Panc1 (cell line): ENCODE measurements at regions not wholly inside any gene's neighbourhood (a gene's known extent, or its start where the extent isn't known, plus 50 kb on each side); places are given as distances from the start of the nearest gene placed in this dataset.

Source experiments
- ATAC-seq: fragments of 200-7000 bp; cut with Tn5 transposase; 2 replicates; pipeline ENCODE4 v1.9.1; 2020; ENCODE audit warnings: mild to moderate bottlenecking, moderate library complexity
- BruUV-seq: library from RNA; stranded (reverse); fragments of 400-500 nt; replicated peaks from 2 replicates; lab custom pipeline; 2021; lab: Mats Ljungman, UMichigan
- CTCF ChIA-PET: fragments of 300-600 bp; sonication (Branson Sonifier 250); formaldehyde crosslinking; loops from one replicate; lab custom pipeline; 2022; ENCODE audit warnings: antibody characterized with exemption; lab: Charles Lee
- POLR2A ChIA-PET: fragments of 300-600 bp; sonication (Branson Sonifier 250); formaldehyde crosslinking; loops from one replicate; lab custom pipeline; 2022; ENCODE audit warnings: antibody characterized with exemption; lab: Charles Lee
- DNase-seq: peaks from one replicate; pipeline ENCODE4 v3.0.0-alpha.2; 2010; ENCODE audit warnings: low read depth, low spot score
- H3K27ac ChIP-seq: 2 replicates; pipeline ENCODE4 v1.5.1; 2011; ENCODE audit warnings: mild to moderate bottlenecking, low read length, inconsistent platforms
- H3K27me3 ChIP-seq: fragments of 200-500 bp; sonication (Bioruptor generic); 2 replicates; pipeline ENCODE4 v1.6.0; 2014; ENCODE audit warnings: low read length, inconsistent platforms; ENCODE audit not compliant: control insufficient read depth, insufficient read depth
- H3K36me3 ChIP-seq: fragments of 200-500 bp; sonication (Bioruptor generic); 2 replicates; pipeline ENCODE4 v1.5.1; 2014; ENCODE audit warnings: inconsistent platforms, mild to moderate bottlenecking, low read length, moderate library complexity; ENCODE audit not compliant: control insufficient read depth, insufficient read depth
- H3K4me1 ChIP-seq: 2 replicates; pipeline ENCODE4 v1.5.1; 2011; ENCODE audit warnings: inconsistent platforms, mild to moderate bottlenecking, low read length, moderate library complexity; ENCODE audit not compliant: control insufficient read depth, insufficient read depth
- H3K4me3 ChIP-seq, 2 experiments: 2 replicates each; pipeline ENCODE4 v1.5.1; 2011 to 2012; ENCODE audit warnings: low read depth in 2 of 2, low read length in 2 of 2, mild to moderate bottlenecking in 2 of 2, inconsistent platforms in 1 of 2, moderate library complexity in 1 of 2
- H3K9me3 ChIP-seq: fragments of 200-500 bp; sonication (Bioruptor generic); 2 replicates; pipeline ENCODE4 v1.5.1; 2014; ENCODE audit warnings: low read depth, mild to moderate bottlenecking, inconsistent platforms, low read length, moderate library complexity; ENCODE audit not compliant: control insufficient read depth, insufficient read depth
- POLR2AphosphoS5 ChIP-seq: IDR thresholded peaks from 2 replicates; pipeline ENCODE4 v1.6.1; 2012; ENCODE audit warnings: mild to moderate bottlenecking, low read depth, low read length, moderate library complexity
- SIN3A ChIP-seq: IDR thresholded peaks from 2 replicates; pipeline ENCODE4 v1.6.1; 2012; ENCODE audit warnings: low read depth, mild to moderate bottlenecking, low read length, moderate library complexity, borderline replicate concordance; ENCODE audit not compliant: insufficient read depth
- TCF7L2 ChIP-seq: IDR thresholded peaks from 2 replicates; pipeline ENCODE4 v1.6.1; 2011; ENCODE audit warnings: mild to moderate bottlenecking, low read depth, low read length, inconsistent platforms
- in situ Hi-C: cut with HindIII; loops from 2 replicates; pipeline ENCODE4 v1.10.0; 2016; ENCODE audit warnings: low sequenced_read_pairs, low pct_unique_long_range_greater_than_20kb
- intact Hi-C: fragments of 100-400 bp; cut with micrococcal nuclease; formaldehyde crosslinking; loops from one replicate; pipeline ENCODE4 v1.10.0; 2022; ENCODE audit not compliant: unreplicated experiment
- TF ChIP-seq, protein P1 (sequence below), 2 experiments: IDR thresholded peaks; 2 replicates each; pipeline ENCODE4 v1.6.1; 2011 to 2012; ENCODE audit warnings: low read depth in 2 of 2, control low read depth in 1 of 2, low read length in 1 of 2, mild to moderate bottlenecking in 1 of 2, moderate library complexity in 1 of 2; ENCODE audit not compliant: insufficient read depth in 1 of 2
- TF ChIP-seq, protein P2 (sequence below): fragments of 450-650 bp; IDR thresholded peaks from 2 replicates; pipeline ENCODE4 v1.5.1; 2017; ENCODE audit warnings: mild to moderate bottlenecking

DNA sequence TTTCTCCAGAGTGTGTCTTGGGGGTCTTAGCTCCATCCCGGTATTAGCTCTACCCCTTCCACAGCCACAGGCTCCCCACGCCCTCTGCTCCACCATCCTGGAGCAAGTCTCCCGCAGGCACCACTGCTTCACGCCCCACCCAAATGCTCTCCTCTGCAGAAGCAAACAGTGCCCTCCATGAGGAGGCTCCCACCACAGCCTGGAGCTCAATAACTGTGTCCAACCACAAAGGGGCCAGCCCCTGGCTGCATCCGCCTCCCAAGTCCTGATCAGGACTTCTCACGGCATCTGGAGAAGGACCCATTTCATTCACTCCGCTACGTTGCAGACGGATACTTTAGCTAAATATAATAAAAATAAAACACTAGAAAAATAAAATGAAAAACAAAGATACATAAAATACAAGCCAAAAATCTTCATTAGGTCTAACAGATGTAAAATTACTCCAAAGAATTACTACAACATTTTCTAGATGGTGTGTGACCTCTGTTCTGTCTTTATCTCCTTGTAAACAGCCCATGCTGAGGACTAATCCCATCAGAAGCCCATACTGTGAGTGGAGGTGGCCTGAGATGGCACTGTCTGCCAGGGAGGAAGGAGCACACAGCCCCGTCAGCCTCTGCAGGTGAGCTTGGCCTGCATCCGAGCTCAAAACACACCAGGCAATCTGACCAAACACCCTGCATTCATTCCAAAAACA lies 210.8 kb upstream of the RAB6C start:
- intact Hi-C loops (no loop called here), in situ Hi-C loops (no loop called here)
- CTCF ChIA-PET, result no interaction called here

DNA sequence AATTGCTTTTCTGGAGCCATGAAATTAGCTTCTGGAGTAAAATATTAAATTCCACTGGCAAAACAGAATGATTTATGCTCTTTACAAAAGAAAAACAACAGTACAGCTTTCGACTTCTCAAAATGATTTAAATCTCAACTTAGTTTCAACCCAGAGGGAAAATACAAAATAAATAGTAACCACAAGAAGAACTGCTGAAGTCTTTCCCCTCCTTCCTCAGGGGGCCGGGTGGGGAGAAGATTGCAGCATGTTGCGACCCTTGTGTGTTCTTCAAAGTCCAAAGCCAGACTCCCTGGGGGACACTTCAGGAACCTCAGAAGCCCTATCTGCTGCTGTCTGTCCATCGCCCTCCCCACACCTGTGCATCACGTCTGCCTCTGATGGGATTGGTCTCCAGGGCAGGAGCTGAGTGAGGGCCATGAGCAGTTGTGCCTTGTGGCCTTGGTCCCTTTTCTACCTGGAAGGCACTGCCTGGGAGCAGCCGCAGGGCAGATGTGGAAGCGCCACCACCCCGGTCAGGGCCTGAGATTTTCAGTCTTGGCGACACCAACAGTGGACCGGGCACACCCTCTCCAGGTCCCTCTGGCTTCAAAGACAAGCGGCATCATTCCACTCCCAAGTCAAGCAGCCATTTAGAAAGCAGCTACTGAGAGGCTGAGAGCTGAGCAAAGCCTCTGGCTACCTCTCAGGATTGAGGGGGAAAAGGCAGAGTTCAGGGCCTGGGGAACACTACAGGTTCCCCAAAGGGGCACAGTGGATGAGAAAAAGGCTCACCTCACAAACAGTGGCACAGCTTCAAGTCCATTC lies 210.1 kb upstream of the RAB6C start:
- Histone ChIP-seq H3K27ac (no peak overlapping the region), H3K36me3 (no peaks in the 10 kb centered on the region), H3K4me1 (no peaks in the 10 kb centered on the region), H3K4me3 (no peak overlapping the region), H3K9me3 (no peaks in the 10 kb centered on the region), H3K27me3 (peaks cover 2% of the 10 kb centered on the region; the same call in 1 of the 2 replicates)
- DNase-seq (no peak), ATAC-seq (no peak)
- POLR2A ChIA-PET, result no interaction called here
- no TSS peak for BruUV-seq
- CTCF ChIA-PET, result no interaction called here
- in situ Hi-C loops, result no loop called here
- TF ChIP-seq, protein P1, sequence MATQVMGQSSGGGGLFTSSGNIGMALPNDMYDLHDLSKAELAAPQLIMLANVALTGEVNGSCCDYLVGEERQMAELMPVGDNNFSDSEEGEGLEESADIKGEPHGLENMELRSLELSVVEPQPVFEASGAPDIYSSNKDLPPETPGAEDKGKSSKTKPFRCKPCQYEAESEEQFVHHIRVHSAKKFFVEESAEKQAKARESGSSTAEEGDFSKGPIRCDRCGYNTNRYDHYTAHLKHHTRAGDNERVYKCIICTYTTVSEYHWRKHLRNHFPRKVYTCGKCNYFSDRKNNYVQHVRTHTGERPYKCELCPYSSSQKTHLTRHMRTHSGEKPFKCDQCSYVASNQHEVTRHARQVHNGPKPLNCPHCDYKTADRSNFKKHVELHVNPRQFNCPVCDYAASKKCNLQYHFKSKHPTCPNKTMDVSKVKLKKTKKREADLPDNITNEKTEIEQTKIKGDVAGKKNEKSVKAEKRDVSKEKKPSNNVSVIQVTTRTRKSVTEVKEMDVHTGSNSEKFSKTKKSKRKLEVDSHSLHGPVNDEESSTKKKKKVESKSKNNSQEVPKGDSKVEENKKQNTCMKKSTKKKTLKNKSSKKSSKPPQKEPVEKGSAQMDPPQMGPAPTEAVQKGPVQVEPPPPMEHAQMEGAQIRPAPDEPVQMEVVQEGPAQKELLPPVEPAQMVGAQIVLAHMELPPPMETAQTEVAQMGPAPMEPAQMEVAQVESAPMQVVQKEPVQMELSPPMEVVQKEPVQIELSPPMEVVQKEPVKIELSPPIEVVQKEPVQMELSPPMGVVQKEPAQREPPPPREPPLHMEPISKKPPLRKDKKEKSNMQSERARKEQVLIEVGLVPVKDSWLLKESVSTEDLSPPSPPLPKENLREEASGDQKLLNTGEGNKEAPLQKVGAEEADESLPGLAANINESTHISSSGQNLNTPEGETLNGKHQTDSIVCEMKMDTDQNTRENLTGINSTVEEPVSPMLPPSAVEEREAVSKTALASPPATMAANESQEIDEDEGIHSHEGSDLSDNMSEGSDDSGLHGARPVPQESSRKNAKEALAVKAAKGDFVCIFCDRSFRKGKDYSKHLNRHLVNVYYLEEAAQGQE (IDR thresholded peaks at IDR 0.05; ENCODE audit: insufficient read depth in 1 of 2, low read depth in 2 of 2, low read length in 1 of 2), result no peak
- intact Hi-C loops, result no loop called here

More for the DNA sequence above, 210.8 kb upstream of the RAB6C start:
- TF ChIP-seq SIN3A (no peak), POLR2AphosphoS5 (no peak), TCF7L2 (no peak)
- TF ChIP-seq, protein P2, sequence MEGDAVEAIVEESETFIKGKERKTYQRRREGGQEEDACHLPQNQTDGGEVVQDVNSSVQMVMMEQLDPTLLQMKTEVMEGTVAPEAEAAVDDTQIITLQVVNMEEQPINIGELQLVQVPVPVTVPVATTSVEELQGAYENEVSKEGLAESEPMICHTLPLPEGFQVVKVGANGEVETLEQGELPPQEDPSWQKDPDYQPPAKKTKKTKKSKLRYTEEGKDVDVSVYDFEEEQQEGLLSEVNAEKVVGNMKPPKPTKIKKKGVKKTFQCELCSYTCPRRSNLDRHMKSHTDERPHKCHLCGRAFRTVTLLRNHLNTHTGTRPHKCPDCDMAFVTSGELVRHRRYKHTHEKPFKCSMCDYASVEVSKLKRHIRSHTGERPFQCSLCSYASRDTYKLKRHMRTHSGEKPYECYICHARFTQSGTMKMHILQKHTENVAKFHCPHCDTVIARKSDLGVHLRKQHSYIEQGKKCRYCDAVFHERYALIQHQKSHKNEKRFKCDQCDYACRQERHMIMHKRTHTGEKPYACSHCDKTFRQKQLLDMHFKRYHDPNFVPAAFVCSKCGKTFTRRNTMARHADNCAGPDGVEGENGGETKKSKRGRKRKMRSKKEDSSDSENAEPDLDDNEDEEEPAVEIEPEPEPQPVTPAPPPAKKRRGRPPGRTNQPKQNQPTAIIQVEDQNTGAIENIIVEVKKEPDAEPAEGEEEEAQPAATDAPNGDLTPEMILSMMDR, result no peak
- TF ChIP-seq, protein P1 (IDR thresholded peaks at IDR 0.05; ENCODE audit: insufficient read depth in 1 of 2, low read depth in 2 of 2, low read length in 1 of 2), result no peak
- Histone ChIP-seq H3K27ac (no peak overlapping the region), H3K36me3 (no peaks in the 10 kb centered on the region), H3K9me3 (no peaks in the 10 kb centered on the region), H3K27me3 (peaks cover 2% of the 10 kb centered on the region; the same call in 1 of the 2 replicates), H3K4me3 (no peak overlapping the region), H3K4me1 (no peaks in the 10 kb centered on the region)
- POLR2A ChIA-PET, result no interaction called here
- no TSS peak for BruUV-seq
- ATAC-seq, result no peak
- DNase-seq, result no peak
